GM21528 (cell line): ENCODE measurements at regions not wholly inside any gene's neighbourhood (a gene's known extent, or its start where the extent isn't known, plus 50 kb on each side); places are given as distances from the start of the nearest gene placed in this dataset.
A peak's percentile ranks its signal among the peaks of the same experiment; 100 is the strongest.

ENCODE experiments used
- ATAC-seq: cut with Tn5 transposase; IDR thresholded peaks from one replicate; pipeline ENCODE4 v1.9.1; 2021; ENCODE audit warnings: mild to moderate bottlenecking, moderate library complexity; ENCODE audit not compliant: unreplicated experiment, low FRiP score

DNA sequence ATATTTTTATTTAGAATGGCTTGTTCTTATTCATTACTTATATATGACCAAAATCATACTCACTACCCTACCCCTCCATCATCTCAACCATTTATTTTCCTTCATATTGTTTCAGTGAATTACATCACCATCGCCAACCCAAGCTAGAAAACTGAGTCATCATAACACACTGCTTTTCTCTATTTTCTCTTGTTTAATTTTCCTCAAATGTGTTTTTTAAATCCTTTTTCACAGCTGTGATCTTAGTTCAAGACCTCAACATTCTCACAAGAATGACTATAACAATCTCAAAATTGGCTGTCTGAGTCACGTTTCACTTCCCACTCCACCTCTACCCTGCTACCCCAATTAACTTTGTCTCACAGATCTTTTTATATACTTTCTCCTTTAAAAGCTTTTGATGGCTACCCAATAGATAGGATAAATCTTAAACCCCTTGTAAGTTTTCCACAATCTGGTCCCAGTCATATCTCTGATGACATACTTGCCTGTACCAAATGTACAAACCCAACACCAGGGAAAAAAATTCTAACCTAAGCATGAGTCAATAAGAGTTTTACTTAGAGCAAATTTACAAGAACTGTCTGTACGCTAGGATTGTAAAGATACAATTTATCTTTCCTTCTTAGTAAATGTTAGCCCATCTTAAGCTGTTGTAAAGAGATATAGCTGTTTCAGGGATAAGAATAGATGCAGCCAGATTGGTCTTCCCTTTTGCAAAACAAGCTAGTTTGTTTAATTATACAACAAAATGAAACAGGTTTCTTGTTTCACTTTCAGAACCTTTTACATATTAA is 635.1 kb upstream of the SLC39A10 start:
- ATAC-seq, result peak; percentile 77

DNA sequence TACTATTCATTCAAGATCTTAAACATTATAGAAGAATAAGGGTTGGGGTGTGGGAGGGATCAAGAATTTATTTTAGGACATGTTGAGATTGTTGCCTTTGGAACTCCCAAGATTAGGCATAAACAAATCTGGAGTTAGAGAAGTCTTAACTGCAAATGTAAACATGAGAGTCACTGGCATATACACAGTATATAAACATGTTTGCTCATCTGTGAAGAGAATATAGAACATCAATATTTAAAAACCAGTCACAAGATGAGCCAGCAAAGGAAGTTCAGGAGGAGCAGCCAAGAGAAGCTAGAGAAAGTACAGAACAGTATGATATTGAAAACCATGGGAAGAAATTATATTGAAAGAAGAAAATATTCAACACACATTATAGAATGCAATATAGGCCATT is 638.6 kb upstream of the SLC39A10 start:
- no peak for ATAC-seq

DNA sequence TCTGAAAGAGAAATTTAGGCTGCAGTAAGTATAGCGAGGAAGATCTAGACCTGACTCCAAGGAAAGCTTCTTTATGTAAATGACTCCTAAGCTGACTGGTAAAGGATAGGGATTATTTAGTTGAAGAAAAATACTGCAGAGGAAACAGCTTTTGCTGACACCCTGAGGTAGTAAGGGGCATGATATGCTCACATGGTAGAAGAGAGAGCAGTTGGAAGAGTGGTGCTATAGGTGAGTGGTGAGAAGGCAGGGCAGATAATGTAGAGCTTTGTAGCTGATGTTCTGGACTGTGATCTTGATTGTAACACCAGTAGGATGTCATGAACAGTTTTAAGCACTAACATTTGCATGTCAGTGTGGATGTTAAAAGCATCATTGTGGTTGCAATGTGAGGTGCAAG is 639.1 kb upstream of the SLC39A10 start:
- no peak for ATAC-seq

DNA sequence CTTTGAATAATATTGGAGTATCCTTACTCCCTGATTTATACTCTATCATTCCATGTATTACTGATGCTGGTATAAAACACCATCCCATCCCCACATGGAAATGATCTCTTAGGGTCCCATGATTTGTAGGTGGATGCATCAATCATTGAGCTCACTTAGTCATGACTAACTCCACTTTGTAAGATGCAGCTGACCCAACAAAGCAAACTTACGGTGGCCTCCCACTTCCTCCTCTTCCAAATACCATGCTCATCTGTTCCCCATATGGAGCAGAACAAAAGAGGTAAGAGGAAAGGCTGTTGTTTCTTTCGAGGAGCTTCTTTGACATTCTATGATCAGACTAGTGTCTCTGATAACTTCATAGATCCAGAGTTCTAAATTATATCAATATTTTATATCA is 640.2 kb upstream of the SLC39A10 start:
- ATAC-seq, result no peak

DNA sequence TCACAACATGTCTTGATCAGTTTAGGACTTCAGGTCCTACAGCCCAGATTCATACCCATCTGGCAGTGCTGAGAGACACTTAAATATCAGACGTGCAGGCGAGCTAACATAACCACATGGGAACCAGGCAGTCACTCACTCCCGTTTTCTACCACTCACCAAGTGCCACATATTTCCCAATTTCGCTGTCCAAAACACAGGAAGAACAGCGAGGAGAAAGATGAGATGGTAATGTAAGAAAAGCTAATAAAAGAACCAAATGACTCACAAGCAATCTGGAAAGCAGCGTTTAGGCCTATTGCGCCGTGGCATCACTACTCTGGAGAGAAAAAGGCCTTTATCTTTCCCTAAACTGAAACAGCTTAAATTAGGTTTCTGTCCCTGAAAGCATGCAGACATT is 647.8 kb upstream of the SLC39A10 start:
- no peak for ATAC-seq

DNA sequence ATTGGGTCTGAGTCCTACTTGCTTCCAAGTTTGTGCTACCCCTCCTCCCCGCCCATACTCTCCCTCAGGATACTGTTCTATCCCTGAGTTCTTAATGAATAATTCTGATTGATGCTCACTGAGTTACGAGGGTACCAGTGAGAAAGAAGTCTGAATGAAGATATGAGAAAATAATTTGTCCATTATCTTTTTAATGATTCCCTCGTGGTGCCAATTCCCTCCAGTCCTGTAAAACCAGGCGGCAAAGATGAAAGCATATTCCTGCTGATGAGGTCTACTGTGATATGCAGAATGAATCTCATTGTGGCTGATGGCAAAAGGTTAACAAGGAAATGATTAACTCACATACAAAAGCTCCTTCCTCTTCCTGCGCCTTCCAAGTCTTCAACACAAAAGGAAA is 650.2 kb upstream of the SLC39A10 start:
- ATAC-seq, result no peak

DNA sequence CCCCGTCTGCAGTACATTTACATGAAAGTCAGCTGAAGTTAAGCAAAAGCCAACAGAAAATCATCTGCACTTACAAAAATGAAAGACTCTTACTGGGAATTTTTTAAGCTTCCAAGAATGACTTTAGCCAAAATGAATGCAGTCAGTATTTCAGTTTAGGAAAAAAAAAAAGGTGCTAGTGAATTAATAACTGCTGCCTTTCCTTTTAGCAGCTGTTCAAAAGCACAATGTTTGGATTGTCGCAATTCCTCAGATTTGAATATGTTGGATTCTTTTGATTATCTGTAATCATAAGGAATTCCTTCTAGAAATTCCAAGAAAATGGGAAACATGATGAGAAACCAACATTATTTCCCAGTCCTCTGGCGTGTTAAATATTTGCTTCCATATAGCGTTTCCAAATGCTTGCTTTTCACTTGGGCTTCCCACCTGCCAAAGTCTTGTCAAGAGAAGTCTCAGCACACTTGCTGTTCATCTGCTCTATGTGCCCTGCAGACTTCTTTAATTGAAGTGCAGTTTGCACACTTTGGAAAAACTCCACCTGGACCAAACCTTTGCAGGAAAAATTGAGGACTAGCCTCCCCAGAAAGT is 653.0 kb upstream of the SLC39A10 start:
- ATAC-seq, result no peak

DNA sequence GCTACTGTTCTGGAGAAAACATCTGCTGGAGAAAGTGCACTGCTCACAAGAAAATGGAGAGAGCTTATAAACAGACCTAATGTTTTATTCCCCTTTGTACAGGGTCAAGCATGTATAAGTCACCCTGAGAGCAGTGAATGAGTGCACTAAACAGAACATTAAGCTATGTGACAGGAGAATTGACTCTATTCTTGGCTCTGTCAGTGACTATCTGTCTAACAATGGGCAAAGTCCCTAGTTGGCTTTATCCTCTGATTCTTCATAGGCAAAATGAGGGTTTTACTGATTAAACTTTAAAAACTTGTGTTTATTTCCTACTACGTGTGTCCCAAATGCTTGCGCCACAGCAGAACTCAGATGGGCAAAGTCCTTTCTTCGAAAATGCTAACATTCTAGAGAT is 655.1 kb upstream of the SLC39A10 start:
- no peak for ATAC-seq

DNA sequence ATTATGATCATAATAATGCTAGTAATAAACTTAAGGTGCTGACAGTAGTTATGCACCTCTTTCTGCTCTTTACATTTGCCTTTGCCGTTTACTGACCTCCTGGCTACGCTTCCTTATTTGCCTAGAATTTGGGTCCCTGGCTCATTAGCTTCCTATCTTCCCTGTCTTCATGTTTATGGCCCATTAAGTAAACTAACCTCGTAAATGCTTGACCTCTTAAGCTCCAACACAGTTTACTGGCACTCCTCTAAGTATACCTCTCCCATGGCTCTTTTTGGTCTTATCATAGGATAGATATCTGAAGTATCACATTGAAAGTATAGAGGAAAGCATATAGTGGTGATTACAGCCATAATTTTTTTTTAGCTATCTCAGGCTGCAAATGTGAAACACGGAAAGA is 657.3 kb upstream of the SLC39A10 start:
- no peak for ATAC-seq

DNA sequence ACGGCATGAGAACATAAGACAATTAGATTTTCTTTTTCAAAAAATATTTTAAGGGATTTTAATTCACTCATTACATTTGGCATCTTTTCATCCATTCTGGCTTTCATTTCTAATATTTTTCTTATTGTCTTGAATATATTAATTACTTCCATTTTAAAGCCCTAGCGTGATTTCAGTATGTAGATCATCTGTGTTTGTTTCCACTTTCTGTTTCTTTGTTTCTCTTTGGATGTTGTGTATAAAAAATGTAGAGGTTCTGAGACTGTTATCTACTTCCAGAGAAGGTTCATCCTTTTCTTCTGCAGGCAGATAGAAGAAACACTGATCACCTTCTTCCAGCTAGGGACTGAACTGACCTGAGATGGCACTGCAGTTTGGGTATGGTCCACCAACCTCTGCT is 664.4 kb upstream of the SLC39A10 start:
- no peak for ATAC-seq

DNA sequence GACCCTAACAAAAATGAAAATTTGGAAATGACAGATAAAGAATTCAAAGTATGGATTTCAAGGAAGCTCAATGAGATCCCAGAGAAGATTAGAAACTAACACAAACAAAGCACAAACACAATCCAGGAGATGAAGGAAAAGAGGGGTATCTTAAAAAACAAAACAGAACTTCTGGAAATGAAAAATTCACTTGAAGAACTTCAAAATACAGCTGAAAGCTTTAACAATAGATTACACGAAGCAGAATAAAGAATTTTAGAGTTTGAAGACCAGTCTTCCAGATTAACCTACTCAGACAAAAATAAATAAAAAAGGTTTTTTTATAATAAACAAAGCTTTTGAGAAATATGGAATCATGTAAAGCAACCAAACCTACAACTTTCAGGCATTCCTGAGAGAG is 671.8 kb upstream of the SLC39A10 start:
- no peak for ATAC-seq

DNA sequence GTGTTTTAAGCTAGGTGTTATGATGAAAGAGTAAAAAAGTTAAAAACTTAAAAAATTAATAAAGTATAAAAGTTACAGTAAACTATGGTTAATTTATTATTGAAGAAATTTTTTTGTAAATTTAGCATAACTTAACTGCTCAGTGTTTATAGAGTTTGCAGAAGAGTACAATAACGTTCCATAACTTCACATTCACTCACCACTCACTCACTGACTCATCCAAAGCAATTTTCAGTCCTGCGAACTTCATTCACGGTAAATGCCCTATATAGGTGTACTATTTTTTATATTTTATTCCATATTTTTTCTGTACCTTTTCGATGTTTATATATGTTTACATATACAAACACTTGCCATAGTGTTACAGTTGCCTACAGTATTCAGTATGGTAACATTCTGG is 694.8 kb upstream of the SLC39A10 start:
- no peak for ATAC-seq

DNA sequence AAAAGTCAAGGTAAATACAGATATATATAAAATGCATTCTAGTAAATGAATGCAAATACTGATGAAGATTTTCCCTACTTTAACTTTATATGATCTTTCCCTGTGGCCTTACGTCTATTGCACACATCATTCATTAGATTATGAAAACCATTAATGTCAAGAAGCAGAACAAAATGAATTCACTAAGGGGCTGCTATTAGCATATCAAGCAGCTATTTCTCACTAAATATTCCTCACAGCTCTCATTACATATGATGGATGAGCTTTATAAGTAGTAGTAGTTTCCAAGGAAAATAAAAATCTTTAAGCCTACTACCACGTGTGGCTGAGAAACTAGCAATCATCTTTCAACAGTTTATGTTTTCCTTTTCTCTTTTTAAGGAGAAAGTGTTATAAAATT is 702.8 kb upstream of the SLC39A10 start:
- ATAC-seq, result no peak

DNA sequence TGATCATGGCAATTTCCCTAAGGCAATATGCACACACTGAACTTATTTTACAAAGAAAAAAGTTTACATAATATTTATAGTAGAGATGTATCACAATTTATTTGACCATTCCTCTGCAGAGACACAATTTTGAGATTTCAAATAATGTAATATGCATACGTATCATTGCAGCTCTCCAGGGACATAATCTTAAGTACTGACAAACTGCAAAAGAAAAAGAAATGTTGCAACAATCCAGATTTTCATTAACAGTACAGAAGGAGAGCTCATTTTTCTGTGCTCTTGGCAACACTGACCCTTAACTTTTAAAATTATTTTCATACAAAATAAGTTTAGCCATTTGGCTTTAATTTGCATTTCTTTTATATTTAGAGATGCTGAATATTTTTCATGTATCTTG is 710.2 kb upstream of the SLC39A10 start:
- no peak for ATAC-seq

DNA sequence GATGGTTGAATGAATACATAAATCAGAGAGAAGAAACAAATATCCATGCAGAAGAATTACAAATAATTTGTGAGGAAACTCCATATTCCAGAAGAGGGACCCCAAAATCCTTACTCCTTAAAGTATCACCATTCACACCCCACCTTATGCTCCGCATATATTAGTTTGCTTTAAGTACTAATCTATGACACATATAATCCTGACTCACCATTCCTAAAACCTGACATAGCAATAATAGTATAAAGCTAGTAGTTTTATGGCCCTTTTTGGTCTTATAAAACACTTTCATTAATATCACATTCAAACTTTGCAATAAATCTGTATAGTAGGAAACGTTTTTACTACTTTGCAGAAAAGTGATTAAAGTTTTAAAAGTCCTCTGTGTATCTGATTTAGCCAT is 719.0 kb upstream of the SLC39A10 start:
- ATAC-seq, result no peak

DNA sequence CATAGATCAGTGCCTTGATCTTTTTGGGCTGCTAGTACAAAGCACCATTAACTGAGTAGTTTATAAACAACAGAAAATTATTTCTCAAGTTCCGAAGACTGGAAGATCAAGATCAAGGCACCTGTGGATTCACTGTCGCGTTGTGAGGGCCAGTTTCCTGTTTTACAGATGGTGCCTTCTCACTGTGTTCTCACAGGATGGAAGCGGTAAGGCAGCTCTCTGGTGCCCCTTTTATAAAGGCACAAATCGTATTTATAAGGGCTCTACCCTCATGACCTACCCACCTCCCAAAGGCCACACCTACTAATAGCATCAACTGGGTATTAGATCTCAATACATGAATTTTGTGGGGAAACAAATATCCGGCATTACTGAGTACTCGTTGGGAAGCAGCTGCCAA is 729.5 kb upstream of the SLC39A10 start:
- no peak for ATAC-seq

DNA sequence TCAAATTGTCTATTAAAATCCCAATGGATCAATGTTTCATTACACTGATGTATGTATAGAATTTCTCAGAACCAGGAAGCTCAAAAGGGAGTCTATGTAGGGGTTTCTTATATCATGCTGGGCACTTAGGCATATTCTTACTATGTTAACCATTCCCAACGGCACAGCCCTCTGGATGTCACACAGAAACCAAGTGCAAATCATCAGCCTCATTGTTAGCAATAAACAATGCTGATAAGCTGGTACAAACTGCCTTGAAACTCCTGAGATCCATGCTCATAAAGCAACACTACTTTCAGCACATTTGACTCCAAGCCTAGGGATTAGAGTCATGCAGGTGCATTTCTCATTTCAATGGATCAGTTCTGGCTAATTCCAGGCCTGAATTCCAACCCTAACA is 730.2 kb upstream of the SLC39A10 start:
- ATAC-seq, result no peak

DNA sequence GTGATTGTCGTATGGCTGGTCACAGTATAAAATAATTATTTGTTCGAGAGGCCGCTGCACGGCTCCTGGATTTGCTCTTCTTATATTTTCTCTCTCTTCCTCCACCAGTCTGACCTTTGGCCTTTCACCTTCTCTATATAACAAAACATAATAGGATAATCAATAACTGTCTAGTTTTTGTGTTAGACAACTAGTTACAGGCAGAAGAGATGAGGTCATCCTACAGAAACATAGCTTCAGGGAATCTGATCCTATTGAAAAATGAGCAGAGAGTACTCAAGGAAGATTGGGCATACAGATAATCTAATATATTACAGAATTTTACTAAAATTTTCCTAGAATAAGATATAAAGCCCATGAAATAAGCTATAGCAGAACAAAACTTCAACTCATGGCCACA is 731.3 kb upstream of the SLC39A10 start:
- no peak for ATAC-seq

DNA sequence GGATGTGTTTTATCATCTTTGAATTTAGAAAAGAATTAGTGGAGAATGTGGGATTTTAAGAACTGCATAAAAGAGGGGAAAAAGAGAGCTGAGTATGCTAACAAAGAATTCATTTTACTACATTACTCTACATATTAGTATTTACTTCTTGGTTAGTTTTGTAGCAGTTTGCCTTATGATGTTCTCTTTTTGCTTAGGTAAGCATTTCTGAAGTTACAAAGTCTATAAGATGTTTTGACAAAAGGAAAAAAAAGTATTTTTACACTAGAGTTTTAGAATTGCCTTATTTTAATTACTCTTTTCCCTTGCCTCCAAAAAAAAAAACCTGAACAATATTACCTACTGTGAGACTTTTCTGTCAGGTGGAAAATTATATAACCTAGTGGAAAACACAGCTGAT is 739.5 kb upstream of the SLC39A10 start:
- no peak for ATAC-seq

DNA sequence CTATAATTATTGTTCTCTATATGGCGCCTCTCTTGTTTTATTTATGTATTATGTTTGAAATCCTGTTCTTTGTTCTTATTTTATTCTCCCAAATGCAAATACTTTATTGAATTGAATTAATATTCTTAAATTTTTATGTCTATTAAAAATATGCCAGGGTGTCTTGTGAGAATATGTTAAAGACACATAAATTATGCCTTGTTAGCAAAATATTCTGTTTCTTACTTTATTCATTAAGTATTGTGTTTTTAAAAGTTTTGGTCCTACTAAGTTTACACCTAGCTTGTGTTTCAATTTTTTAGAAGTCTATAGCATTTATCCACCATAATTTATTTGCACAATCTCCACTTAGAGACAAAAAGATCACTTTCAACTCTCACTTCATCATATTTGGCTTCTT is 741.5 kb upstream of the SLC39A10 start:
- ATAC-seq, result no peak

DNA sequence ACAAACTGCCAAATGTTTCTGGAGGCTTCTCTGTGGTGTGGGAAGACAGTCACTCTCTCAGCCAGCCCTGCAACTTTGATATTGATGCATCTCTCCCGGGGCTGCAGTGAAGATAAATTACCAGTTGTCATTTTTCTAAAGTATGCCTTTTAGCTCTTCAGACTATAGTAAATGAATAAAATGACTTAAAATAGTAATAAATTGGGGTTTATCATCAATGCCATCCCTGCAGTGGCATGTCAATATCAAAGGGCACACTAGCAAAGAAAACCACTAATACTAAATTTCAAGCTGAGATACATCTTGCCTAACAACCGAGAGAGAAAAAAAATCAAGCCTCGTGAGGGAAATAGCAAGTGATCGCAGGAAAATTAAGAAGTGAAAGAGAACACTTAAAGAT is 749.5 kb upstream of the SLC39A10 start:
- ATAC-seq, result no peak

DNA sequence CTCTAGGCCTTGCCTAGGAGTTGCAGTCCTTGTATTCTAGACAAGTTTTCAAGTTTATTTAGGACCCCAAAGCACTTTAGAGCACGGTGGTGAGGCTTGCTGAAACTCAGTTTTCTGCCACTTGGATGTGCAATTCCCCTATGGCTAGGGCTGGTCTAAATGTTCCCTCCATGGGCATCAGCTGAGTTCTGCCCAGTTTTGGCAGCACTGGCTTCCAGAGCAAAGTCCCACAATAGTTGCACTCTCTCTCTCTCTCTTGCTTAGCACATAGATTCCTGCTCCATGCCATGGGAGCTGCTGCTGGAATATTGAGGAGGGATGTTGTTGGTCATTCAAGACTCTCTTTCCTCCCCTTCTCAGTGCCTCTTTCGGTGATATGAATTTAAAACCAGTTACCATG is 760.2 kb upstream of the SLC39A10 start:
- no peak for ATAC-seq

DNA sequence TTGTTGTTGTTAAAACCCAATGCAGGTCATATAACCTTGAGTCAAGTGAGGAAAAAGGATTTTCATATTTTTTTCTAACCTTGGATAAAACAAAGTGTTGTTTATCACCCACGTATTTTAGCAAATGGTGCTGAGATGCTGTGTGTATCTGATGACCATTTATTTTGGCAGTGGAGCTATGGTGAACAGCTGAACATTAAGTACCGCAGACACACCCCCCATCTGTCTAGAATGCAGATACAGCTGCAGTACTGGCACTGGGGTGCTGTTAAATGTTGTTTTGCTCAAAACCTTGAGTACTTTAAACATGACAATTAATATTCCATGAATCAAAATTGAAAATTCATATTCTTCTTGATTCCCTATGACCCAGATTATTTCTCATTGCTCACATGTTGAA is 773.3 kb upstream of the SLC39A10 start:
- no peak for ATAC-seq
